ENCODE measurements at regions not wholly inside any gene's neighbourhood (a gene's known extent, or its start where the extent isn't known, plus 50 kb on each side); places are given as distances from the start of the nearest gene placed in this dataset.

- H3K36me3 Mint-ChIP-seq (ENCODE audit: insufficient read depth in 1 of 3, low read depth in 3 of 3) = peaks cover 25 to 38% (median 27%) of the 10 kb centered on the region in 3 experiments
- Histone ChIP-seq H2AK5ac (ENCODE audit: insufficient read length, low read length) (no peak overlapping the region), H4K5ac (ENCODE audit: insufficient read length, low read depth, low read length) (no peak overlapping the region), H3K4ac (ENCODE audit: low read depth, low read length) (no peak overlapping the region), H2AFZ (ENCODE audit: low read length) (no peak overlapping the region), H3K4me1 (ENCODE audit: insufficient read depth, low read length) (0 out of 2 replicates have a peak, but pooled peaks cover 2% of the 10 kb centered on the region), H2BK20ac (ENCODE audit: low read depth, low read length, poor library complexity, severe bottlenecking) (no peak overlapping the region), H3K9me3 (ENCODE audit: control insufficient read depth, low read depth, low read length) (no peaks in the 10 kb centered on the region), H3K18ac (ENCODE audit: insufficient read length, low read depth, low read length) (no peak overlapping the region), H3K27me3 (ENCODE audit: insufficient read depth, low read length) (no peaks in the 10 kb centered on the region), H2BK15ac (ENCODE audit: low read depth, low read length) (no peak overlapping the region), H3K79me2 (ENCODE audit: insufficient read depth, low read length) (peaks cover 8% of the 10 kb centered on the region; the same call in 1 of the 2 replicates), H3K56ac (ENCODE audit: insufficient read length, low read depth, low read length) (no peak overlapping the region), H4K20me1 (ENCODE audit: control insufficient read depth, insufficient read depth, insufficient read length) (no peaks in the 10 kb centered on the region), H2BK5ac (ENCODE audit: insufficient read length, low read length) (no peak overlapping the region), H3K4me2 (ENCODE audit: insufficient read depth, insufficient read length, low read length) (no peak overlapping the region), H3K23me2 (ENCODE audit: insufficient read length, low read depth, low read length, poor library complexity, severe bottlenecking) (no peaks in the 10 kb centered on the region), H4K91ac (ENCODE audit: insufficient read length, low read depth, low read length) (no peak overlapping the region), H3K14ac (ENCODE audit: insufficient read depth, low read length) (no peak overlapping the region), H3K79me1 (ENCODE audit: insufficient read depth, low read depth, low read length, poor library complexity, severe bottlenecking) (peaks cover 10% of the 10 kb centered on the region), H3K9ac (ENCODE audit: extremely low read depth, insufficient read length, low read length) (no peak overlapping the region), H2BK120ac (ENCODE audit: low read depth, low read length, poor library complexity, severe bottlenecking) (no peak overlapping the region), H2BK12ac (ENCODE audit: insufficient read length, low read depth, low read length) (no peak overlapping the region), H3T11ph (ENCODE audit: low read length) (no peak overlapping the region), H3K27ac (ENCODE audit: insufficient read length, low read depth, low read length) (no peak overlapping the region), H3K23ac (ENCODE audit: insufficient read length, low read depth, low read length) (no peak overlapping the region), H4K8ac (replicated peaks; ENCODE audit: insufficient read length, low read depth, low read length) (no peak overlapping the region)
- no peak overlapping the region for H3K27ac Mint-ChIP-seq
- peaks cover 6 to 9% of the 10 kb centered on the region in 2 experiments; a peak in 2 of 4 replicates for H3K4me1 Mint-ChIP-seq
- no peak for DNase-seq
- no peak for TF ChIP-seq CTCF (conservative IDR thresholded peaks at IDR 0.05)
- H3K4me3 Mint-ChIP-seq = no peak overlapping the region
- no peaks in the 10 kb centered on the region for H3K27me3 Mint-ChIP-seq (ENCODE audit: low read depth)
- WGBS (ENCODE audit: extremely low coverage, insufficient read length, low lambda C conversion rate) = no CpG with 5 or more reads among the region's 1 CpG
- peaks cover 27 to 33% of the 10 kb centered on the region in 2 experiments for H3K9me3 Mint-ChIP-seq
Observed at GRCh38 chr14:71374989-71375388, 467.7 kb downstream of the PCNX1 start.
